Panc1 (cell line): ENCODE measurements at regions not wholly inside any gene's neighbourhood (a gene's known extent, or its start where the extent isn't known, plus 50 kb on each side); places are given as distances from the start of the nearest gene placed in this dataset.

ENCODE experiments used
- ATAC-seq: fragments of 200-7000 bp; cut with Tn5 transposase; 2 replicates; pipeline ENCODE4 v1.9.1; 2020; ENCODE audit warnings: mild to moderate bottlenecking, moderate library complexity
- BruUV-seq: library from RNA; stranded (reverse); fragments of 400-500 nt; replicated peaks from 2 replicates; lab custom pipeline; 2021; lab: Mats Ljungman, UMichigan
- CTCF ChIA-PET: fragments of 300-600 bp; sonication (Branson Sonifier 250); formaldehyde crosslinking; loops from one replicate; lab custom pipeline; 2022; ENCODE audit warnings: antibody characterized with exemption; lab: Charles Lee
- POLR2A ChIA-PET: fragments of 300-600 bp; sonication (Branson Sonifier 250); formaldehyde crosslinking; loops from one replicate; lab custom pipeline; 2022; ENCODE audit warnings: antibody characterized with exemption; lab: Charles Lee
- DNase-seq: peaks from one replicate; pipeline ENCODE4 v3.0.0-alpha.2; 2010; ENCODE audit warnings: low read depth, low spot score
- H3K27ac ChIP-seq: 2 replicates; pipeline ENCODE4 v1.5.1; 2011; ENCODE audit warnings: mild to moderate bottlenecking, low read length, inconsistent platforms
- H3K27me3 ChIP-seq: fragments of 200-500 bp; sonication (Bioruptor generic); 2 replicates; pipeline ENCODE4 v1.6.0; 2014; ENCODE audit warnings: low read length, inconsistent platforms; ENCODE audit not compliant: control insufficient read depth, insufficient read depth
- H3K36me3 ChIP-seq: fragments of 200-500 bp; sonication (Bioruptor generic); 2 replicates; pipeline ENCODE4 v1.5.1; 2014; ENCODE audit warnings: inconsistent platforms, mild to moderate bottlenecking, low read length, moderate library complexity; ENCODE audit not compliant: control insufficient read depth, insufficient read depth
- H3K4me1 ChIP-seq: 2 replicates; pipeline ENCODE4 v1.5.1; 2011; ENCODE audit warnings: inconsistent platforms, mild to moderate bottlenecking, low read length, moderate library complexity; ENCODE audit not compliant: control insufficient read depth, insufficient read depth
- H3K4me3 ChIP-seq, 2 experiments: 2 replicates each; pipeline ENCODE4 v1.5.1; 2011 to 2012; ENCODE audit warnings: low read depth in 2 of 2, low read length in 2 of 2, mild to moderate bottlenecking in 2 of 2, inconsistent platforms in 1 of 2, moderate library complexity in 1 of 2
- H3K9me3 ChIP-seq: fragments of 200-500 bp; sonication (Bioruptor generic); 2 replicates; pipeline ENCODE4 v1.5.1; 2014; ENCODE audit warnings: low read depth, mild to moderate bottlenecking, inconsistent platforms, low read length, moderate library complexity; ENCODE audit not compliant: control insufficient read depth, insufficient read depth
- CTCF ChIP-seq: fragments of 450-650 bp; IDR thresholded peaks from 2 replicates; pipeline ENCODE4 v1.5.1; 2017; ENCODE audit warnings: mild to moderate bottlenecking
- POLR2AphosphoS5 ChIP-seq: IDR thresholded peaks from 2 replicates; pipeline ENCODE4 v1.6.1; 2012; ENCODE audit warnings: mild to moderate bottlenecking, low read depth, low read length, moderate library complexity
- REST ChIP-seq, 2 experiments: IDR thresholded peaks; 2 replicates each; pipeline ENCODE4 v1.6.1; 2011 to 2012; ENCODE audit warnings: low read depth in 2 of 2, control low read depth in 1 of 2, low read length in 1 of 2, mild to moderate bottlenecking in 1 of 2, moderate library complexity in 1 of 2; ENCODE audit not compliant: insufficient read depth in 1 of 2
- SIN3A ChIP-seq: IDR thresholded peaks from 2 replicates; pipeline ENCODE4 v1.6.1; 2012; ENCODE audit warnings: low read depth, mild to moderate bottlenecking, low read length, moderate library complexity, borderline replicate concordance; ENCODE audit not compliant: insufficient read depth
- TCF7L2 ChIP-seq: IDR thresholded peaks from 2 replicates; pipeline ENCODE4 v1.6.1; 2011; ENCODE audit warnings: mild to moderate bottlenecking, low read depth, low read length, inconsistent platforms
- in situ Hi-C: cut with HindIII; loops from 2 replicates; pipeline ENCODE4 v1.10.0; 2016; ENCODE audit warnings: low sequenced_read_pairs, low pct_unique_long_range_greater_than_20kb
- intact Hi-C: fragments of 100-400 bp; cut with micrococcal nuclease; formaldehyde crosslinking; loops from one replicate; pipeline ENCODE4 v1.10.0; 2022; ENCODE audit not compliant: unreplicated experiment

GRCh38 chr12:107847830-107848229 is 73.3 kb downstream of the ASCL4 start:
- ChIA-PET CTCF (no interaction called here), POLR2A (no interaction called here)
- no peaks in the 10 kb centered on the region; the same call in 1 of the 2 replicates for H3K27me3 ChIP-seq
- ATAC-seq (no peak), DNase-seq (no peak)
- intact Hi-C loops, result no loop called here
- H3K27ac ChIP-seq, result no peak overlapping the region
- H3K9me3 ChIP-seq, result no peaks in the 10 kb centered on the region
- H3K4me3 ChIP-seq, result no peak overlapping the region
- no peaks in the 10 kb centered on the region for H3K4me1 ChIP-seq
- BruUV-seq, result no TSS peak
- in situ Hi-C loops, result no loop called here
- TF ChIP-seq CTCF, result no peak
- no peak for TF ChIP-seq TCF7L2
- no peak for TF ChIP-seq SIN3A
- TF ChIP-seq POLR2AphosphoS5, result no peak
- TF ChIP-seq REST (IDR thresholded peaks at IDR 0.05; ENCODE audit: insufficient read depth in 1 of 2, low read depth in 2 of 2, low read length in 1 of 2), result no peak
- no peaks in the 10 kb centered on the region for H3K36me3 ChIP-seq

- peaks cover 24% of the 10 kb centered on the region for H3K27me3 ChIP-seq
- no TSS peak for BruUV-seq
- ChIA-PET POLR2A (no interaction called here), CTCF (interaction anchor here (0.7 kb wide), 1 partner anchor 219 kb away, joined by 3 read pairs; no protein-coding TSS in a partner anchor)
- no peak for TF ChIP-seq SIN3A
- TF ChIP-seq POLR2AphosphoS5, result no peak
- no peak for TF ChIP-seq CTCF
- no peak for TF ChIP-seq REST (IDR thresholded peaks at IDR 0.05; ENCODE audit: insufficient read depth in 1 of 2, low read depth in 2 of 2, low read length in 1 of 2)
- no peak for TF ChIP-seq TCF7L2
- ATAC-seq (no peak), DNase-seq (no peak)
- H3K9me3 ChIP-seq, result no peaks in the 10 kb centered on the region
- H3K4me1 ChIP-seq, result no peaks in the 10 kb centered on the region
- no peak overlapping the region for H3K27ac ChIP-seq
- H3K36me3 ChIP-seq, result no peaks in the 10 kb centered on the region
- in situ Hi-C loops, result loop anchor here (25.0 kb wide), 1 partner anchor 91 kb away; the partner anchor contains the start of genes ASCL4 and PRDM4
- intact Hi-C loops, result no loop called here
- H3K4me3 ChIP-seq, result no peak overlapping the region
Measured at GRCh38 chr12:107853479-107853878, 79.0 kb downstream of the ASCL4 start.
